Left lung (tissue), 4 donors: ENCODE measurements at regions not wholly inside any gene's neighbourhood (a gene's known extent, or its start where the extent isn't known, plus 50 kb on each side); places are given as distances from the start of the nearest gene placed in this dataset.

Source experiments
- ATAC-seq: fragments of 200-7000 bp; cut with Tn5 transposase; one replicate; pipeline ENCODE4 v1.9.1; 2020; ENCODE audit warnings: moderate library complexity
- DNase-seq, 4 donors: peaks; one replicate each; pipeline ENCODE4 v3.0.0-alpha.2; 2013 to 2020
- H3K27ac ChIP-seq, 2 donors: fragments of 200-600 bp; sonication (generic) in 1 of 2; one replicate each; pipeline versions ENCODE4 v1.5.0 to v1.8.0; 2020 to 2021
- H3K27me3 ChIP-seq, 2 donors: fragments of 200-600 bp; sonication (generic) in 1 of 2; one replicate each; pipeline versions ENCODE4 v1.5.0 to v1.8.0; 2020 to 2021
- H3K36me3 ChIP-seq, 2 donors: fragments of 200-600 bp; sonication (generic) in 1 of 2; one replicate each; pipeline versions ENCODE4 v1.5.0 to v1.8.0; 2020 to 2021
- H3K4me1 ChIP-seq, 2 donors: fragments of 200-600 bp; one replicate each; pipeline ENCODE4 v1.8.0; 2021
- H3K4me3 ChIP-seq, 2 donors: fragments of 200-600 bp; sonication (generic) in 1 of 2; one replicate each; pipeline versions ENCODE4 v1.5.0 to v1.8.0; 2020 to 2021; ENCODE audit warnings: mild to moderate bottlenecking in 1 of 2
- H3K9me3 ChIP-seq, 2 donors: fragments of 200-600 bp; sonication (generic) in 1 of 2; one replicate each; pipeline versions ENCODE4 v1.5.0 to v1.8.0; 2020 to 2021
- CTCF ChIP-seq, 2 donors: fragments of 200-600 bp; sonication (generic) in 1 of 2; IDR thresholded peaks; one replicate each; pipeline versions ENCODE4 v1.5.0 to v1.8.0; 2021; ENCODE audit warnings: antibody characterized with exemption in 2 of 2
- intact Hi-C, 2 donors: fragments of 100-400 bp; cut with DNase I; formaldehyde crosslinking; loops; one replicate each; pipeline versions ENCODE4 v1.11.2 to v1.14.2; 2022
- donor health status: DM: no; HTN: yes; CAD: no.
- donor health status: DM: no; HTN: no; CAD: no.

- no peak overlapping the region for H3K4me3 ChIP-seq
- no peak for ATAC-seq
- intact Hi-C loops, result no loop called here
Measured at GRCh38 chr2:188142636-188143295, 148.9 kb upstream of the GULP1 start.

GRCh38 chr2:188145885-188146284 lies 145.8 kb upstream of the GULP1 start:
- Histone ChIP-seq H3K9me3 (no peaks in the 10 kb centered on the region), H3K36me3 (no peaks in the 10 kb centered on the region), H3K4me1 (no peaks in the 10 kb centered on the region), H3K27ac (no peak overlapping the region), H3K4me3 (no peak overlapping the region), H3K27me3 (no peaks in the 10 kb centered on the region)
- intact Hi-C loops, result no loop called here
- DNase-seq (no peak), ATAC-seq (no peak)
- no peak for TF ChIP-seq CTCF (IDR thresholded peaks at IDR 0.05)

More at GRCh38 chr2:188142636-188143295, 148.9 kb upstream of the GULP1 start:
- Histone ChIP-seq H3K36me3 (no peaks in the 10 kb centered on the region), H3K27me3 (no peaks in the 10 kb centered on the region), H3K27ac (no peak overlapping the region), H3K4me1 (no peaks in the 10 kb centered on the region), H3K9me3 (no peaks in the 10 kb centered on the region)
- no peak for TF ChIP-seq CTCF (IDR thresholded peaks at IDR 0.05)
- DNase-seq, result no peak

GRCh38 chr2:188146888-188147287 lies 144.8 kb upstream of the GULP1 start:
- DNase-seq (no peak), ATAC-seq (no peak)
- no peaks in the 10 kb centered on the region for H3K4me1 ChIP-seq

GRCh38 chr2:188151670-188152069 lies 140.0 kb upstream of the GULP1 start:
- Histone ChIP-seq H3K27ac (no peak overlapping the region), H3K36me3 (no peaks in the 10 kb centered on the region), H3K9me3 (no peaks in the 10 kb centered on the region), H3K4me3 (no peak overlapping the region), H3K27me3 (no peaks in the 10 kb centered on the region), H3K4me1 (no peaks in the 10 kb centered on the region)
- intact Hi-C loops, result no loop called here
- no peak for TF ChIP-seq CTCF (IDR thresholded peaks at IDR 0.05)
- DNase-seq (no peak), ATAC-seq (no peak)

More at GRCh38 chr2:188146888-188147287, 144.8 kb upstream of the GULP1 start:
- no peaks in the 10 kb centered on the region for H3K9me3 ChIP-seq
- H3K27ac ChIP-seq, result no peak overlapping the region
- TF ChIP-seq CTCF (IDR thresholded peaks at IDR 0.05), result no peak
- intact Hi-C loops, result no loop called here
- H3K4me3 ChIP-seq, result no peak overlapping the region
- H3K27me3 ChIP-seq, result no peaks in the 10 kb centered on the region
- no peaks in the 10 kb centered on the region for H3K36me3 ChIP-seq

GRCh38 chr2:188158337-188159100 lies 133.2 kb upstream of the GULP1 start:
- no peaks in the 10 kb centered on the region for H3K36me3 ChIP-seq
- DNase-seq, result no peak
- no peak overlapping the region for H3K4me3 ChIP-seq
- intact Hi-C loops, result no loop called here
- H3K27me3 ChIP-seq, result no peaks in the 10 kb centered on the region
- no peaks in the 10 kb centered on the region for H3K9me3 ChIP-seq
- H3K4me1 ChIP-seq, result no peaks in the 10 kb centered on the region
- TF ChIP-seq CTCF (IDR thresholded peaks at IDR 0.05), result no peak
- ATAC-seq, result no peak
- H3K27ac ChIP-seq, result no peak overlapping the region
